ENCODE measurements at regions not wholly inside any gene's neighbourhood (a gene's known extent, or its start where the extent isn't known, plus 50 kb on each side); places are given as distances from the start of the nearest gene placed in this dataset.

GRCh38 chr14:65993996-65994395 lies 492.2 kb upstream of the CCDC196 start (continued):
- TF ChIP-seq SIN3A (IDR thresholded peaks at IDR 0.05; ENCODE audit: low read depth, low read length), result no peak
- TF ChIP-seq IRF4 (IDR thresholded peaks at IDR 0.05; ENCODE audit: low read depth, low read length), result no peak

- FAIRE-seq (no peak), DNase-seq (ENCODE audit: low read depth, low spot score) (no peak), ATAC-seq (no peak)
- Histone ChIP-seq H3K4me1 (ENCODE audit: control insufficient read depth, insufficient read depth, low read length) (no peaks in the 10 kb centered on the region), H3K36me3 (ENCODE audit: control insufficient read depth in 2 of 2, insufficient read depth in 2 of 2, low read length in 1 of 2) (no peaks in the 10 kb centered on the region), H3K4me2 (ENCODE audit: control insufficient read depth, insufficient read depth) (no peak overlapping the region), H3K79me2 (ENCODE audit: control insufficient read depth, insufficient read depth, low read length) (no peaks in the 10 kb centered on the region), H3K9me3 (replicated peaks; ENCODE audit: control insufficient read depth, insufficient read depth, low read length) (peaks cover 2% of the 10 kb centered on the region; the same call in 2 of the 3 replicates), H3K9ac (ENCODE audit: control insufficient read depth, insufficient read depth, low read length) (no peak overlapping the region), H3K4me3 (no peak overlapping the region), H3K27ac (ENCODE audit: control insufficient read depth, insufficient read depth) (no peak overlapping the region), H3K27me3 (replicated peaks in 1 of 2; ENCODE audit: control insufficient read depth in 2 of 2, insufficient read depth in 2 of 2, low read length in 1 of 2) (no peaks in the 10 kb centered on the region; a peak in 2 of 4 replicates), H4K20me1 (ENCODE audit: control insufficient read depth, insufficient read depth) (no peaks in the 10 kb centered on the region), H2AFZ (ENCODE audit: control insufficient read depth, low read depth, low read length) (no peak overlapping the region)
- TF ChIP-seq E4F1 (IDR thresholded peaks at IDR 0.05; ENCODE audit: borderline replicate concordance, partially characterized antibody) (no peak), MLLT1 (IDR thresholded peaks at IDR 0.05) (no peak), IKZF1 (conservative IDR thresholded peaks at IDR 0.05) (no peak), IRF3 (IDR thresholded peaks at IDR 0.05) (no peak), POLR2AphosphoS2 (IDR thresholded peaks at IDR 0.05; ENCODE audit: low read depth, low read length) (no peak), ZBTB40 (IDR thresholded peaks at IDR 0.05; ENCODE audit: borderline replicate concordance) (no peak), SIN3A (IDR thresholded peaks at IDR 0.05; ENCODE audit: low read depth, low read length) (no peak), EED (IDR thresholded peaks at IDR 0.05; ENCODE audit: low read depth) (no peak), SREBF2 (IDR thresholded peaks at IDR 0.05; ENCODE audit: low read length) (no peak)
- in situ Hi-C loops (cut with MboI), result no loop called here
- intact Hi-C loops (cut with micrococcal nuclease; ENCODE audit: unreplicated experiment), result no loop called here
- RAD21 ChIA-PET (ENCODE audit: unreplicated experiment), result no interaction called here
- CTCF ChIA-PET, result no interaction called here
- POLR2A ChIA-PET, result no interaction called here
- 17% methylated on average over 2 of the region's 2 CpGs for WGBS (ENCODE audit: insufficient coverage, insufficient replicate concordance, low lambda C conversion rate, missing lambda C conversion rate)
- SMC1A ChIA-PET (ENCODE audit: uncharacterized antibody, unreplicated experiment), result no interaction called here
- no TSS peak for BruUV-seq (replicated peaks)
Measured at GRCh38 chr14:65997347-65997746, 488.8 kb upstream of the CCDC196 start.

Data from GM12878 (cell line).